HG03064 (cell line): ENCODE measurements at regions not wholly inside any gene's neighbourhood (a gene's known extent, or its start where the extent isn't known, plus 50 kb on each side); places are given as distances from the start of the nearest gene placed in this dataset.
A peak's percentile ranks its signal among the peaks of the same experiment; 100 is the strongest.

Source experiments
- ATAC-seq: cut with Tn5 transposase; IDR thresholded peaks from one replicate; pipeline ENCODE4 v1.9.1; 2021; ENCODE audit warnings: low read depth; ENCODE audit not compliant: unreplicated experiment

DNA sequence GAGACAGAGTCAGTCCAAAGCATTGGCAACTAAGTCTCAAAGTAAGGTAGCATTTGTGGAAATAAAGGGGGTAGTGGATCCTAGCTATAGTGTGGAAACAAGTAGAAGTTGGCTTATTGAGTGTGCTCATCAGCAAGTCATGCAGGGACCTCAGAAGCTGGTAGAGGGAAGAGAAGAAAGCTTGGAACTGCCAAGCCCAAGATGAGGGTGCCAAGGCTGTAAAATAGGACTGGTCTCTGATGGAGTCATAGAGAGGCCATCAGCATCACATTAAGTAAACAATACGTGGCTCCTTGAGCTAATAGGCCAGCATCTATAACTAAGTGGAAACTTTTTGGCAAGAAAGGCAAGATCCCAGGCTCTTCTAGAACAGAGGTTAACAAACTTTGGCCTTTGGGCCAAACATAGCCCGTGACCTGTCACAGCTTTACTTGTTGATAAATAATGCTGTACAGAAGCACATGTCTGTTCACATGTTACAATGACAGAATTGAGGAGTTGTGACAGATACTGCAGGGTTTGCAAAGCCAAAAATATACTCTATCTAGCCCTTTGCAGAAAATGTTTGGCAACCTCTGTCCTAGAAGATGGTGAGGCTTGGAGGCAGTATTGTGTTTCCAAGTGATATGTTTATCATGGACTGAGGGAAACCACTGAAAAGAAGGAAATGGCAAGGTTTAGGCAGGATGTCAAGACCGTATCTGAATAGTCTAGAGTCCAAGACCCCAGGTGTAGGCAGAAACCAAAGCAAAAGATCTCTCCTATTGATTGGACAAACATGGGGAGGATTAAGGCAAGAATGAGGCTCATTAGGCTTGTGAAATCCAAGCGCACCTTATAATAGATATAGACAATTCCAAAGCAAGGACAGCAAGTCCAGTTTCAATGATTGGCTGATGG, 62.5 kb upstream of the CD44 start:
- no peak for ATAC-seq

DNA sequence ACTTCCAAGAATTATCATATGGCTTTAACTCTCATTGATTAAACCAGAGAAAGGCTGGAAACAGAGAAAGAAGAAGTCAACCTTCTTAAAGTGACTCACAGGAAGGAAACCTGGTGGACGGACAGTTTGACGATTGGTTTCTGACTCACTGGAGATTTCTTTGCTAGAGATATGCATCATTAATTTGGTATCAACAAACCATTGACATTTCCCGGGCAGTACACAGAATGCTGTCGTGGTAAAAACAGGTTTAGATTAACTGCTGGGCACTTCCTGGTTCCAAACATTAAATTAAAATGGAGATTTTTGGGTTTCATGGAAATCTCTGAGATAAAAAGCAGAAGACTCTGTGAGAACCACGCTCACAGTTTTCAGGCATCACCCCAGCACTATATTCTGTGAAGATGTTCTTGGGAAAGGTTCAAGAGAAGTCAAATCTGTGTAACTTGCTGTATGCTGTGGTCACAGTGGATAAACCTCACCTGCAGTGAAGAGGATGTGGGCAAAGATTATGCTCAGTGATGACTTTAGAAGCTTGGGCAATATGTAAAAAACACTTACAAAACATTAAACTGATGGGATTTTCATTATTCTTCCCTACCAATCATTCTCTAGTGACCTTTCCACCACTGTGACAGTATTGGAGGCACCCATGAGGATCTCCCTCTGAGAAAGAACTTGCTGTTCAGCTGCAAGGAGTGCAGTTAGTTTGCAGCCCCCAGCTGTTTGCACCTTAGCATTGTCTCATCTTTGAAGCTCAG, 61.1 kb upstream of the CD44 start:
- peak; percentile 56 for ATAC-seq

DNA sequence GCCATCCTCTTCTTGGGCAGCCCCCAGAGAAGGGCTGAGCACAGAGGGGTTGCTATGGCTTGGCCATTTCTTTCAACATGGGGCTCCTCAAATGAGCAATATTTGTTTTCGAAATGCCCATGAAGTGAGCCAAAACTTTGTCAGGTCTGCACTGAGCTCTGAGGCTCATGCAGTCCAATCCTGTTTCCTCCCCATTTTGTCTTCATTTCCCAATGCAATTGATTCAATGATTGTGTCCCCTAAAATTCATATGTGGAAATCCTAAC, 60.6 kb upstream of the CD44 start:
- ATAC-seq, result no peak

DNA sequence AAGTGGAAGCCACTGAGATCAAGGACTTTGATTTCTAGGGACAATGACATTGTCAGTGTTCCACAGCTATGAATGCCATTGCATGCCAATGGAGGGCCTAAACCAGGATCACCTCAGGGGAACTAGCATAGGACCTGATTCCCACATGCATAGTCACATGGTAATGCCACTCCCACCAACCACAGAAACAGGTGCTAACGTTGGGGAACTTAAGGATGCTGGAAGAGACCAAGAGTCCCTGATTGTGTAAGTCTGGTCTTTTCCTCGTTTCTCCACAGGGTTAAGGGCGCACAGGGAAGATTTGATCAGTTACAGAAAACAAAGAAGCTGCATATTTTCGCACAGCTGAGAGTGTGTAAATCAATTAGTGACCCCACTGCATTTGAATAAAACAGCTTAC, 59.4 kb upstream of the CD44 start:
- ATAC-seq, result no peak

DNA sequence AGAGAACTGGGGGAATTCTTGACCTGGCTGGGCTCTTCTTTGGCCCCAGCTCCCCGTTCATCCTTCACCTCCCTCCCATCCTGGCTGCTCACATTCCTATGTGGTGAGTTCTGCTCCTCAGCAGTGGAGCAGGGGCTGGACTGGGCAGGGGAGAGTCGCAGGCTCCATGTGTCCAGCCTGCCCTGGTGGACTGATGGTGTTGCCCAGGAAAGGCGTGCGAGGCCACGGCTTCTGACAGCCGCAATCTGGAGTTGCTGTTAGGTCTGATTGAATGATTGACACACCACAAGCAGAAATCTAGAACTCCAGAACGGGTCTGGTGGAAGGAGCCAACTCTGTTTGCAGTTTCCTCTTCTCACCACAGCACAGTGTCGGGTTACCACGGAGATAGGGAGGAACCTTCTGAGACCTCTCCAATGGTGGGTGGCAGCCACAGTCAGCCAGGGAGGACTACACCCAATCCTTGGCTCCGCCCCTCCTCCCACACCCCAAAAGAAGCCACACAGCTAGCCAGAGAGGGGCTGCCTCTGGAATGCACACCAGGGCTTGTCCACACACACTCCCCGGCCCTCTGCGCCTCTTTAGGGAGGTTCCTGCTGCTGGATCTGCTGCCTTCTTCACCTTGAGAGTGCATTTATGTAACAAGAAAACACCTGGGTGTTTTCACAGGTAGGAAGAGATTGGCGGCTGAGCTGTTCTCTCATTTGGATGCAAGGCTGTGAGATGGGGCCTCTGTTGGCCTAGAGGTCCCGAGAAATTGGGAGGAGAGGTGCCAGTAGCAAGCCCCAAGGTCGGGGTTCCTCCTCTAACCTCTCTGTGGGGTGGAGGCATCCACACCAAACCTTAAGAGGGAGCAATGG, 56.4 kb upstream of the CD44 start:
- peak; percentile 61 for ATAC-seq

DNA sequence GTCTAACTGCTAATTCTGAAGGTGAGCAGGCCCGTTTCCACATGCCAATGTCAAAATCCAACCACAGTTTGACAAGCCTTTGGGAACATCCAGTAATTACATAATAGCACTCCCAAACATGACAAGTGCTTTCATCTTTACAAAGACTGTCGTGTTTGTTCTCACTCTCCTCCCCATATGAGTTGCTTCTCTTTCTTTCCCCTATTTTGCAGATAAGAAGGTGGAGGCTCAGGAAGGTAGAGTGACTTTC, 55.9 kb upstream of the CD44 start:
- ATAC-seq, result no peak

DNA sequence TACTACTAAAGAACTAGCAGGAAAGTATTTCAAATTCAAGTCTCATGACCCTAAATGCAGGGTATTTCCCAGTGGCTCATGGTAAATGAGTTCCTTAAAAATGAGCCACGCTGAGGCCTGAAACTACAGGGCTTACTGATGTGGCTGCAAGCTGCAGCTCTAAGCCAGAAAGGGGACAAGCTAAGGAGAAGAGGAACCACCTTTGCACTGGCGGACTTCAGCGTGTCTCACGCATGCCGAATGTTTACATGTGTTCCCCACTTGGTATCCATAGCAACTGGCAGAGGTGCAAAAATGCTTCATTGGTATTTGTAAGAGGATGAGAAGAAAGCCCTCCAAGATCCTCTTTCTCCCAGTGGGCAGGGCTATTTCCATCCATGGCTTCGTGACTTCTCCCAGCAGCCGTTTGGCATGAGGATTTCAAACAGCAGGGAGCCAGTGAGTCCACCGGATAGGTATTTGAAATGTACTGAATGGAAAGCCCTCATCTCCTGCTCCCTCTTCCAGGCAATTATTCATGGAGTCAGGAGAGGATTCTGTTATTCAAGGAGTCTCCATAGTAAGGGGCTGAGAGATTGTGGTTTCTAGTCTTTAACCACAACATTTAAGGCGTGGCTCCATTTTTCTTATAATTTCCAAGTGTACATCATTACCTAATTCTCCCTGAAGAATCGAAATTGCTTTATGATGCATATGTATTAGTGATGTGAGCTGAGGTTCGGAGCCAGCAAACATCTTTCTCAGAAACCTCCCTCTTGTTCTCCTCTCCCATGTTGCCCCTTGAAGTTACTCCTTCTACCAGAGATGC, 55.3 kb upstream of the CD44 start:
- peak; percentile 54 for ATAC-seq

DNA sequence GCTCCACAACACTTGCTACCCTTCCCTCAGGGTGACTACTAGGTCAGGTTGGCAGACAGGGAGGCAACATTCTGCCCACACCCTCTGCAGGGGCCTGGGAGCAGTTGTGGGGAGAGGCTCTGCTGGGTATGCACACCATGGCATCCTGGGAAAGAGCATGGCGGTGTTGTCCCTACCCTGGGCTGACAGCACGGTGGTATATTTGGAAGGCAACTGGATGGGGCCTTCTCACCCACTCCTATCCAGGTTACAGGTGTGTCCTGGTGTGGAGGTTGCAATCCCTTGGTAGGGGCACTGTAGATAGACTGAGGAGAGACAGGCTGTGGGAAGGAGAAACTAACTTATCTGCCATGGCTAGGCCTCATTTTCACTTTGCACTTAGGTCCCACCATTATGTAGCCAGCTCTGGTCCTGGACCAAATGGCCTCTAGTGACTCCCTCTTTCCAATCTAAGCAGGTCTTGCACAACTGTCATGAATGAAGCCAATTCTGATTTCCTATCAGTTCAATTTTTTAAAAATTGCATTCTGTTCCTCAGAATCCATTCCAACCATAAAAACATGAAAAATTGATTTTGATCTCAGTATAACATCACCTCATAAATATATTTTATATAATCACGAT, 54.0 kb upstream of the CD44 start:
- ATAC-seq, result no peak

DNA sequence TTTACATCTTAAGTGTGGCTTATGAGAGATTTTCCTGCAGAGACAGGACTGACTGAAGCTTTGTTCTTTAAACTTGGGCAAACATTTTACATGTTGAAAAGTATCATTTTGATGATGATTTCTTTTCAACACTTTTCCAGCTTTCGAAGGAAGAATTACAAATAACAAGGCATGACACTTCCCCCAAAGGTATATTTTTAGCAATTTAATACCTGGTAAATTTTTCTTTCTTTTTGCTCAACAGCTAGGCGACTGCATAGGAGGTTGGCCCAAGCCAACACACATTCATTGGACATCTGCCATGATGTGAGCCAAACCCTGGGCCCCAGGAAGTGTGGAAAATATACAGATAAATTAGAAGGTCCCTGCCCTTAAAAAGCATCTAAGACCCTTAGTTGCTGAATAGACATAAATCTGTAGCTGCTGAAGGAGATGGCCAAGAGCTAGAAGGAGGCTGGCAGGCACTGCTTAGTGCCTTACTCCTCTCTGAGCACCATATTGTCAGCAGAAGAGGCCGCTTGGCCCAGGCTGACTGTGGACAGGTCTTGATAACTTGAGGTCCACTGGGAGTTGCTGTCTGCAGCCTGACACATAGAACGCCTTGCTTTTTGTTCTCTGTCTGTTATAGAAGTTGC, 53.3 kb upstream of the CD44 start:
- ATAC-seq, result no peak

DNA sequence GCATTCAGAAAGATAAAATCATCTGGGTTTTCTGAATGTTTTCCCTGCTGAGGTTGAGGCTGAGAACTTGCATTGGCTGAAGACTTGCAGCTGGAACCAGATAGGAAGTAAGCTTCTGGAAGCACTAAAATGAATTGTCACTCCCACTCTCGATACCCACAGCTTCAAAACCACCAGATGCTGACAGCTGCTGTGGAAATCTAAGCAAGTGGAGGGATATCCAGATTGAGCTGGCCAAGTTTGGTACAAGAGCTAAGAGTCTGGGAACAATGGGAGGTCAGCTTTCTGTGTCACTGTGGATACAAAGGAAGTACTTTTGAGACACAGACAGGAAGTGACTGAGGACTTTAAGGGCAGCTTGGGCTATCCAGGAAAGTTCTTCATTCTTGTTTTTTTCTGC, 51.3 kb upstream of the CD44 start:
- ATAC-seq, result no peak

DNA sequence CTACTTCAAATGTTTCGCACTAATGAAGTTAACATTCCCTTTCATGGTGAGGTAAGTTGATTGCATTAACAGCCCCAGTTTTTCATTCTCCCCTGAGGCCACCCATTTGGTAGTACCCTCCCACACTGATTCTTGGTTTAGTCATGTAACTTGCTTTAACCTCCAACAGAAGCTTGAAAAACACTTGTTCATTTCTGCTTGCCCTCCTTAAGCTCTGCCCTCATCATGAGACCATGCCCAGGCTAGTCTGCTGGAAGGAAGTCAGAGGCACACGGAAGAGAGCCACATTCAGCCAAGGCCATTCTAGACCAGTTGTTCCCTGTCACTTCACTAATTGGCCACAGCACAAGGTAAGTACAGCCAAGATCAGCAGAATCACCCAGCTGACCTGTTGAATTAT, 50.7 kb upstream of the CD44 start:
- ATAC-seq, result no peak

DNA sequence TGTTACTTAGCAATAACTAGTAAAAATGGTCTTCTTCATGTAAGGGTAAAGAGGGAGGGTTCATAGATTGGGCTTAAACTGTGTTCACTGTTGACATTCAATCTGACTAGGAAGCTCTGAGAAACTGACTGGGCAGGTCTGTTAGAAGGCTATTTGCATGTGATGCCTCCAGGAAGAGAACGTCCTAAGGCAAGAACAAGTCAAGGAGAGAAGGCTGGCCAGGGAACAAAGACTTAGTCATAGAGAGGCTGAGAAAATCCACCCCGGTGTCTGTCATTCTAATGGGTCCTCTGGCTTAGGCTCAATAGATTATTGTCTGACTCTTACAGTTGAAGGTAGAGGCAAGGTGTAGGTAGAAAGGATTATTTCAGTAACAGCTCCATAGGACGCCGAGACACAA, 50.3 kb upstream of the CD44 start:
- no peak for ATAC-seq
